Lung (tissue), 11 donors: ENCODE measurements at regions not wholly inside any gene's neighbourhood (a gene's known extent, or its start where the extent isn't known, plus 50 kb on each side); places are given as distances from the start of the nearest gene placed in this dataset.

ENCODE experiments used
- ATAC-seq: fragments of 200-7000 bp; cut with Tn5 transposase; one replicate; pipeline ENCODE4 v1.9.1; 2020; ENCODE audit warnings: moderate number of reproducible peaks; ENCODE audit not compliant: insufficient read depth, low FRiP score
- DNase-seq, 3 donors: peaks; one replicate each; pipeline ENCODE4 v3.0.0-alpha.2; 2013 to 2017
- H3K27ac ChIP-seq, 2 donors: one replicate each; pipeline ENCODE4 v1.5.1; 2013; ENCODE audit warnings: mild to moderate bottlenecking in 2 of 2, moderate library complexity in 2 of 2, control low read depth in 1 of 2, inconsistent platforms in 1 of 2, low read depth in 1 of 2, low read length in 1 of 2
- H3K27me3 ChIP-seq, 3 donors: one replicate each; pipeline ENCODE4 v1.5.1; 2013; ENCODE audit warnings: low read length in 2 of 3; ENCODE audit not compliant: control insufficient read depth in 3 of 3, insufficient read depth in 3 of 3
- H3K36me3 ChIP-seq, 4 donors: one replicate each; pipeline ENCODE4 v1.5.1; 2013; ENCODE audit warnings: low read length in 4 of 4, mild to moderate bottlenecking in 1 of 4, moderate library complexity in 1 of 4; ENCODE audit not compliant: control insufficient read depth in 4 of 4, insufficient read depth in 4 of 4
- H3K4me1 ChIP-seq, 5 donors: one replicate each; pipeline ENCODE4 v1.5.1; 2013; ENCODE audit warnings: low read length in 5 of 5, mild to moderate bottlenecking in 2 of 5, moderate library complexity in 1 of 5; ENCODE audit not compliant: control insufficient read depth in 5 of 5, insufficient read depth in 5 of 5
- H3K4me3 ChIP-seq: one replicate; pipeline ENCODE4 v1.5.1; 2013; ENCODE audit warnings: mild to moderate bottlenecking, control low read depth, moderate library complexity
- H3K9ac ChIP-seq, 2 donors: one replicate each; pipeline ENCODE4 v1.5.1; 2013; ENCODE audit warnings: low read length in 2 of 2, control low read depth in 1 of 2; ENCODE audit not compliant: insufficient read depth in 1 of 2
- H3K9me3 ChIP-seq, 4 donors: one replicate each; pipeline ENCODE4 v1.5.1; 2013; ENCODE audit warnings: low read length in 3 of 4, mild to moderate bottlenecking in 1 of 4, moderate library complexity in 1 of 4; ENCODE audit not compliant: control insufficient read depth in 4 of 4, insufficient read depth in 3 of 4
- CTCF ChIP-seq: IDR thresholded peaks from 2 replicates; pipeline ENCODE4 v1.5.1; 2012; ENCODE audit warnings: mild to moderate bottlenecking; ENCODE audit errors: control extremely low read depth, extremely low read depth
- WGBS, 2 donors: extraction: QIAGEN DNeasy Blood & Tissue Kit; methylation state at CpG; one replicate each; pipeline ENCODE4 v1.1.7; 2013; 5-methylcytosine and 5-hydroxymethylcytosine counted together
- donor health status: control.
- donor health status: control.
- donor health status: Bipolar disorder and iron deficiency.
- donor health status: healthy.
- donor health status: DM: yes; HTN: yes; CAD: no.

- Histone ChIP-seq H3K27ac (no peak overlapping the region), H3K36me3 (no peaks in the 10 kb centered on the region), H3K27me3 (no peaks in the 10 kb centered on the region), H3K4me3 (no peak overlapping the region), H3K4me1 (peaks cover 0 to 4% (median 0%) of the 10 kb centered on the region in 5 donors), H3K9ac (no peak overlapping the region), H3K9me3 (peaks cover 0 to 2% (median 0%) of the 10 kb centered on the region in 4 donors)
- DNase-seq (no peak), ATAC-seq (no peak)
- TF ChIP-seq CTCF: no peak
- 79 to 90% methylated on average over 2 of the region's 2 CpGs for WGBS, 2 donors
Observed at GRCh38 chr4:53925050-53925605, 139.3 kb downstream of the CHIC2 start.

GRCh38 chr4:53924333-53925049 lies 139.9 kb downstream of the CHIC2 start:
- no peak overlapping the region for H3K27ac ChIP-seq
- TF ChIP-seq CTCF: no peak
- no peak overlapping the region for H3K4me3 ChIP-seq
- peaks cover 0 to 4% (median 0%) of the 10 kb centered on the region in 5 donors for H3K4me1 ChIP-seq
- 75 to 82% methylated on average over 7 of the region's 7 CpGs for WGBS, 2 donors
- no peaks in the 10 kb centered on the region for H3K27me3 ChIP-seq
- DNase-seq: no peak
- H3K36me3 ChIP-seq: no peaks in the 10 kb centered on the region
- ATAC-seq: no peak
- H3K9ac ChIP-seq: no peak overlapping the region
- peaks cover 0 to 2% (median 0%) of the 10 kb centered on the region in 4 donors for H3K9me3 ChIP-seq

- Histone ChIP-seq H3K4me1 (peaks cover 0 to 4% (median 0%) of the 10 kb centered on the region in 5 donors), H3K27me3 (no peaks in the 10 kb centered on the region), H3K9ac (no peak overlapping the region), H3K36me3 (no peaks in the 10 kb centered on the region), H3K27ac (no peak overlapping the region), H3K9me3 (peaks cover 0 to 2% (median 0%) of the 10 kb centered on the region in 4 donors), H3K4me3 (no peak overlapping the region)
- WGBS, 2 donors: 78 to 81% methylated on average over 5 of the region's 5 CpGs
- no peak for TF ChIP-seq CTCF
- DNase-seq (no peak), ATAC-seq (no peak)
Observed at GRCh38 chr4:53923921-53924320, 140.5 kb downstream of the CHIC2 start.

- no peak for TF ChIP-seq CTCF
- no peak for DNase-seq
- H3K9me3 ChIP-seq: no peaks in the 10 kb centered on the region
- H3K27me3 ChIP-seq: peaks cover 0 to 3% (median 0%) of the 10 kb centered on the region in 3 donors
- no peak overlapping the region for H3K27ac ChIP-seq
- ATAC-seq: no peak
- no peak overlapping the region for H3K4me3 ChIP-seq
- no peak overlapping the region for H3K9ac ChIP-seq
- H3K4me1 ChIP-seq: peaks cover 0 to 4% (median 0%) of the 10 kb centered on the region in 5 donors
- H3K36me3 ChIP-seq: no peaks in the 10 kb centered on the region
Observed at GRCh38 chr4:53921856-53922255, 142.5 kb downstream of the CHIC2 start.
